OCI-LY1 (cell line): ENCODE measurements at regions not wholly inside any gene's neighbourhood (a gene's known extent, or its start where the extent isn't known, plus 50 kb on each side); places are given as distances from the start of the nearest gene placed in this dataset.

ENCODE experiments used
- CTCF ChIP-seq: fragments of 200-600 bp; sonication (generic), shearing (Covaris generic); IDR thresholded peaks from 2 replicates; pipeline ENCODE4 v1.5.1; 2017; ENCODE audit warnings: mild to moderate bottlenecking, antibody characterized with exemption, low read length, moderate library complexity, mixed read lengths
- EZH2 ChIP-seq: fragments of 200-600 bp; sonication (generic), shearing (Covaris generic); IDR thresholded peaks from 2 replicates; pipeline ENCODE4 v1.8.0; 2017; ENCODE audit warnings: borderline replicate concordance, mixed run types, mild to moderate bottlenecking, antibody characterized with exemption, low read length, moderate library complexity, mixed read lengths

GRCh38 chr3:104080088-104080626, 1286.6 kb upstream of the ALCAM start:
- no peak for TF ChIP-seq EZH2
- TF ChIP-seq CTCF = no peak
